HAP-1 (cell line): ENCODE measurements at regions not wholly inside any gene's neighbourhood (a gene's known extent, or its start where the extent isn't known, plus 50 kb on each side); places are given as distances from the start of the nearest gene placed in this dataset.

Experiments
- DNase-seq, 2 experiments: peaks; one replicate each; pipeline ENCODE4 v3.0.0-alpha.2; 2016 to 2020; ENCODE audit warnings: low spot score in 2 of 2
- H3K27me3 ChIP-seq: fragments of 250-450 bp; sonication (Bioruptor Pico); 2 replicates; pipeline ENCODE4 v1.5.1; 2020; ENCODE audit warnings: low read depth, mild to moderate bottlenecking, moderate library complexity
- H3K36me3 ChIP-seq: fragments of 250-450 bp; sonication (Bioruptor Pico); replicated peaks from 2 replicates; pipeline ENCODE4 v1.5.1; 2020; ENCODE audit warnings: mild to moderate bottlenecking
- H3K4me1 ChIP-seq: fragments of 250-450 bp; sonication (Bioruptor Pico); 2 replicates; pipeline ENCODE4 v1.5.1; 2020; ENCODE audit warnings: mild to moderate bottlenecking
- H3K4me3 ChIP-seq: fragments of 250-450 bp; sonication (Bioruptor Pico); 2 replicates; pipeline ENCODE4 v1.5.1; 2020; ENCODE audit warnings: mild to moderate bottlenecking, moderate library complexity
- H3K9me3 ChIP-seq: fragments of 250-450 bp; sonication (Bioruptor Pico); 2 replicates; pipeline ENCODE4 v1.5.1; 2020; ENCODE audit warnings: mild to moderate bottlenecking, moderate library complexity
- in situ Hi-C: fragments of 300-500 bp; cut with MboI; formaldehyde crosslinking; loops from 3 replicates; pipeline ENCODE4 v1.14.3; 2020; ENCODE audit warnings: low sequenced_read_pairs, inconsistent platforms, mixed read lengths

GRCh38 chr6:88244721-88245120, 78.6 kb upstream of the CNR1 start:
- Histone ChIP-seq H3K36me3 (no peaks in the 10 kb centered on the region), H3K27me3 (no peaks in the 10 kb centered on the region), H3K4me3 (no peak overlapping the region), H3K4me1 (peaks cover 22% of the 10 kb centered on the region), H3K9me3 (no peaks in the 10 kb centered on the region)
- no peak for DNase-seq
- in situ Hi-C loops, result no loop called here

DNA sequence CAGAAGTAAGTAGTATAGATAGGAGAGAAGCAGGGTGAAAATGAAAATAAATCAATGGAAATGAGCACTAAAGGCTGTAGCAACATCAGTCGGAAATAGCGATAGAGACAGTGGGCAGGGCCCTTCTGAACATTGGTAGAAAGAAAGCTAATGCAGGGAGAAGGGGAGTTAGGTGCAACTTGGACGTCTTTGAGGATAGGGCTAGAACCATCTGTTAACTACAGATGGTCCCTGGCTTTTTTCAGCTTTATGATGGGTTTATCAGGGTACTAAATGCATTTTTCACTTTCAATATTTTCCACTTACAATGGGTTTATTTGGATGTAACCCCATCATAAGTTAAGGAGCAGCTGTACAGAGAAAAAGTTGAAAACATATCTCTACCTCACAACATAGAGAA, 72.8 kb upstream of the CNR1 start:
- no peaks in the 10 kb centered on the region for H3K36me3 ChIP-seq
- no peak for DNase-seq
- H3K27me3 ChIP-seq, result no peaks in the 10 kb centered on the region
- in situ Hi-C loops, result no loop called here
- no peaks in the 10 kb centered on the region for H3K9me3 ChIP-seq
- H3K4me3 ChIP-seq, result no peak overlapping the region
- no peaks in the 10 kb centered on the region for H3K4me1 ChIP-seq

DNA sequence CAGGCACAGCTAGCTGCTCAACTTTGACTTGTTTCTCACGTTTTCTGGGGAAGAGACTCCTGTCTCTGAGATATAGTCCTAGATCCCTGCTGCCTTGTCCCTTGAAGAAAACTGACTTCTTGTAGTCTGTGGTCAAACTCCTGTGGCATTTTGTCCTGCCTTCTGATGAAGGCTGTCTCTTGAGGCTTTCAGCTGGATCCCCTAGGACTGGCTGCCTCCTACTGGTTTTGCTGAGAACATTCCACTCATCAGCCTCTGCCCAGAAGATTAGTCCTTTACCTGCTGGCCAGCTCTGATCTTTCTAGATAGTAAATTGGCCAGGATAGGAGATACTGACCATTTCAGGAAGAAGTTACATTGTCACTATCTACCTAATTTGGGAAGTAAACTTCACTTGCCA, 71.9 kb upstream of the CNR1 start:
- Histone ChIP-seq H3K9me3 (no peaks in the 10 kb centered on the region), H3K27me3 (no peaks in the 10 kb centered on the region), H3K36me3 (no peaks in the 10 kb centered on the region), H3K4me3 (no peak overlapping the region), H3K4me1 (no peaks in the 10 kb centered on the region)
- DNase-seq, result peak; percentile 20 to 25
- in situ Hi-C loops, result no loop called here

- no peak for DNase-seq
- in situ Hi-C loops, result no loop called here
- Histone ChIP-seq H3K9me3 (no peaks in the 10 kb centered on the region), H3K4me3 (no peak overlapping the region), H3K36me3 (no peaks in the 10 kb centered on the region), H3K27me3 (no peaks in the 10 kb centered on the region), H3K4me1 (no peaks in the 10 kb centered on the region)
Observed at GRCh38 chr6:88236612-88237360, 70.6 kb upstream of the CNR1 start.

DNA sequence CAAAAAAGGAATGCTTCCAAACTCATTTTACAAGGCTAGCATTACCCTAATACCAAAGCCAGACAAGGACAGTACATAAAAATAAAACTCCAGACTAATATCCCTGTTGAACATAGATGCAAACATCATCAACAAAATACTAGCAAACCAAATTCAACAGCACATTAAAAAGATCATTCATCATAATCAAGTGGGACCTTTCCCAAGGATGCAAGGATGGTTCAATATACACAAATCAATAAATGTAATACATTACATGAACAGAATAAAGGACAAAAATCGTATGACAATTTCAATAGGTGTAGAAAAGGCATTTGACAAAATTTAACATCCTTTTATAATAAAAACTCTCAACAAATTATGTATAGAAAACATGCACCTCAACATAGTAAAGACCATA, 66.6 kb upstream of the CNR1 start:
- no peak for DNase-seq
- Histone ChIP-seq H3K4me1 (no peaks in the 10 kb centered on the region), H3K4me3 (no peak overlapping the region), H3K9me3 (no peaks in the 10 kb centered on the region), H3K27me3 (no peaks in the 10 kb centered on the region), H3K36me3 (no peaks in the 10 kb centered on the region)
- in situ Hi-C loops, result no loop called here

- Histone ChIP-seq H3K9me3 (no peaks in the 10 kb centered on the region), H3K27me3 (no peaks in the 10 kb centered on the region), H3K36me3 (no peaks in the 10 kb centered on the region), H3K4me1 (no peaks in the 10 kb centered on the region), H3K4me3 (no peak overlapping the region)
- DNase-seq, result no peak
- in situ Hi-C loops, result no loop called here
Observed at GRCh38 chr6:88223298-88223697, 57.2 kb upstream of the CNR1 start.

DNA sequence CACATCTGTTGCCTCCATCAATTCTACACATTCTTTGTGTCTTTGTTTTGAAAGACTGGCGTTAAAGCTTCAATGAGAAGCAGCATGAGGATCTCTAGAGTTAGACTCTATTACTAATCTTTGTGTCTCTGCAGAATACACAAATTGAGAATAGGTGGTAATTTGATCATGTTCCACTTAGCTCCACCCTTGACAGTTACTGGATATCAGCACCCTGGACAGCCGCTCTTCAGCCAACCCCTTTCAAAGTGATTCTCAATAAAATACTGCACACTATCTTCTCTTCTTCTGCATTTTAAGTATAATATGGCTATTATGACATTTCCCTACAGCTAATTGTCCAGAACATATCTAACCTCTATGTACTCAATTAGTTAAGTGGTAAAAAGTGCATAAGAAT, 54.3 kb upstream of the CNR1 start:
- H3K9me3 ChIP-seq, result no peaks in the 10 kb centered on the region
- no peaks in the 10 kb centered on the region for H3K36me3 ChIP-seq
- H3K27me3 ChIP-seq, result no peaks in the 10 kb centered on the region
- in situ Hi-C loops, result no loop called here
- no peak overlapping the region for H3K4me3 ChIP-seq
- no peaks in the 10 kb centered on the region for H3K4me1 ChIP-seq
- DNase-seq, result peak; percentile 51 to 66

GRCh38 chr6:88216182-88216581, 50.0 kb upstream of the CNR1 start:
- no peak for DNase-seq
- Histone ChIP-seq H3K9me3 (no peaks in the 10 kb centered on the region), H3K4me1 (peaks cover 5% of the 10 kb centered on the region), H3K36me3 (no peaks in the 10 kb centered on the region), H3K4me3 (no peak overlapping the region), H3K27me3 (no peaks in the 10 kb centered on the region)
- in situ Hi-C loops, result no loop called here
